ENCODE measurements at regions not wholly inside any gene's neighbourhood (a gene's known extent, or its start where the extent isn't known, plus 50 kb on each side); places are given as distances from the start of the nearest gene placed in this dataset.

DNA sequence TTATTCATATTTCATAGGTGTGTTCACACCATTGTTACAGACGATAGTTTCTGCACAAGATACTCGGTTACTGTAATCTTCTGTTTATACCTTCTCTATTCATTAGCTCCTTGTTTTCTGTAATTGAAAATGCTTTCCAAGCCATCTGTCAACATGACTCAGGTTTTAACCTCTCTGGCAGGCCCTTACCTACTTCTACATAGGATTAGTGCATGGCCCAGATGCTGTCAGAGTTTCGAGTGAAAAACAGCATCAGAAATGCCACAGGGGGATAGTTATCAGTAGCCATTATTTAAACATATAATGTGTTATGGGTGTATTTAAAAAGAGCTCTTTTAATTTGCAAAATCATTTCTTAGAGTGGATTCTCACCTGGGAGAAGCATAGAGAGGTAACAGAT, 596.4 kb downstream of the FBXO15 start:
- Histone ChIP-seq H3K79me1 (replicated peaks; ENCODE audit: low read length, poor library complexity, severe bottlenecking) (no peaks in the 10 kb centered on the region), H2AFZ (ENCODE audit: low read depth, low read length) (no peak overlapping the region), H3K9ac (ENCODE audit: low read length) (no peak overlapping the region), H2BK15ac (ENCODE audit: low read depth, poor library complexity, severe bottlenecking) (no peak overlapping the region), H3K4me1 (ENCODE audit: control insufficient read depth, insufficient read depth, low read depth, low read length) (no peaks in the 10 kb centered on the region), H3K4me3 (ENCODE audit: insufficient read depth in 1 of 2, low read depth in 1 of 2, low read length in 2 of 2) (no peak overlapping the region), H3K27me3 (ENCODE audit: control insufficient read depth in 1 of 2, insufficient read depth in 1 of 2, low read length in 2 of 2) (no peaks in the 10 kb centered on the region), H3K18ac (ENCODE audit: low read depth in 1 of 2, low read length in 2 of 2) (no peak overlapping the region), H3K14ac (ENCODE audit: low read length in 2 of 2) (no peak overlapping the region), H2AK5ac (ENCODE audit: low read length, severe bottlenecking) (no peak overlapping the region), H2BK12ac (ENCODE audit: low read length in 2 of 2) (no peak overlapping the region), H3K4ac (ENCODE audit: low read depth in 1 of 2, low read length in 2 of 2) (no peak overlapping the region), H2BK5ac (ENCODE audit: low read depth, low read length, poor library complexity, severe bottlenecking) (no peak overlapping the region), H3K27ac (ENCODE audit: low read length, poor library complexity, severe bottlenecking) (no peak overlapping the region), H2BK120ac (ENCODE audit: low read depth, low read length) (no peak overlapping the region), H4K91ac (ENCODE audit: low read length) (no peak overlapping the region), H4K8ac (ENCODE audit: low read length) (no peak overlapping the region), H3K23ac (ENCODE audit: low read length in 2 of 2) (no peak overlapping the region), H3K4me2 (ENCODE audit: low read length, poor library complexity, severe bottlenecking) (no peak overlapping the region), H3K9me3 (ENCODE audit: control insufficient read depth, low read length) (no peaks in the 10 kb centered on the region), H3K36me3 (ENCODE audit: control insufficient read depth in 1 of 2, insufficient read depth in 2 of 2, low read depth in 1 of 2, low read length in 2 of 2) (no peaks in the 10 kb centered on the region)
- WGBS: 94% methylated on average over 2 of the region's 3 CpGs
- DNase-seq: no peak

DNA sequence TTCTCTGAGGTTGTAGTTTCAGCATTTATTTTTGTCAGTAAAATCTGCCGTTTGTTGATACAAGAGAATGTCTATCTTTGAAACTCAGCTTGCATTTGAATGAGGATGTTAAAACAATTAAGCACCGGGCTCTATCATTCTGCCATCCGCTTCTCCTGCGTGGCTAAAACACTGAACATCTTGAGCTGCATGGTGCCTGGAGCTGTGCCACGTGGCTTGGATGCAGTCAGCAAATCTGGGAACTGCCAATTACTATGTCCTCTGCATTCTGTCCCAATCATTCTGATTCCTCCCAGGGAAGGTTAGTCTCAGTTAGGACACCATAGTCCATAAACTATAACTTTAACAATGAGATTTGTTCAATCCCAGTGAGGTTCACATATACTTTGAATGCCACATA, 598.4 kb downstream of the FBXO15 start:
- no peak overlapping the region for H3K18ac ChIP-seq (ENCODE audit: low read depth in 1 of 2, low read length in 2 of 2)
- no peak overlapping the region for H3K4me2 ChIP-seq (ENCODE audit: low read length, poor library complexity, severe bottlenecking)
- no peak overlapping the region for H4K8ac ChIP-seq (ENCODE audit: low read length)
- no peak overlapping the region for H2AFZ ChIP-seq (ENCODE audit: low read depth, low read length)
- H3K23ac ChIP-seq (ENCODE audit: low read length in 2 of 2): no peak overlapping the region
- no peak overlapping the region for H2BK15ac ChIP-seq (ENCODE audit: low read depth, poor library complexity, severe bottlenecking)
- no peak overlapping the region for H3K4me3 ChIP-seq (ENCODE audit: insufficient read depth in 1 of 2, low read depth in 1 of 2, low read length in 2 of 2)
- no peaks in the 10 kb centered on the region for H3K9me3 ChIP-seq (ENCODE audit: control insufficient read depth, low read length)
- no peak overlapping the region for H4K91ac ChIP-seq (ENCODE audit: low read length)
- H3K4ac ChIP-seq (ENCODE audit: low read depth in 1 of 2, low read length in 2 of 2): no peak overlapping the region
- H2BK5ac ChIP-seq (ENCODE audit: low read depth, low read length, poor library complexity, severe bottlenecking): no peak overlapping the region
- H2BK120ac ChIP-seq (ENCODE audit: low read depth, low read length): no peak overlapping the region
- no peak overlapping the region for H2BK12ac ChIP-seq (ENCODE audit: low read length in 2 of 2)
- H3K79me1 ChIP-seq (replicated peaks; ENCODE audit: low read length, poor library complexity, severe bottlenecking): no peaks in the 10 kb centered on the region
- H2AK5ac ChIP-seq (ENCODE audit: low read length, severe bottlenecking): no peak overlapping the region
- no peak overlapping the region for H3K14ac ChIP-seq (ENCODE audit: low read length in 2 of 2)
- no peak overlapping the region for H3K9ac ChIP-seq (ENCODE audit: low read length)
- H3K36me3 ChIP-seq (ENCODE audit: control insufficient read depth in 1 of 2, insufficient read depth in 2 of 2, low read depth in 1 of 2, low read length in 2 of 2): no peaks in the 10 kb centered on the region
- no peaks in the 10 kb centered on the region for H3K27me3 ChIP-seq (ENCODE audit: control insufficient read depth in 1 of 2, insufficient read depth in 1 of 2, low read length in 2 of 2)
- WGBS: 79% methylated on average over 5 of the region's 5 CpGs
- no peak for DNase-seq
- no peaks in the 10 kb centered on the region for H3K4me1 ChIP-seq (ENCODE audit: control insufficient read depth, insufficient read depth, low read depth, low read length)
- H3K27ac ChIP-seq (ENCODE audit: low read length, poor library complexity, severe bottlenecking): no peak overlapping the region

DNA sequence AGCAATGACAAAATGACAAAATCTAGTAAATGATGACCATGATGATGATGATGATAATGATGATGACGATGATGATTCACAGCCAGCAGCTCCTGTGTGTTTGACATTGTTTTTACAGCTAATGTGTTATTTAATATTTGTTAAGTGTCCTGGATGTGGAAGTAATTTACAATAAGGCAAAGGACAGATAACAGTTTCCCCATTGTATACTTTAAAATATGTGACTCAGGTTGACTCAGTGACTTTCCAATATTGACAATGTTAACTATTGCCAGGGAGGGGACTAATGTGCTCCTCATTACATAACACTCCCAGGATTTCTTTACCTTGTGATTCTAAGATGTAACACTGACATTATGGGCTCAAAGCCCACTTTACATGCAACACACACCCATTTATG, 602.2 kb downstream of the FBXO15 start:
- 17% methylated on average over 1 of the region's 1 CpG for WGBS
- H3K23ac ChIP-seq (ENCODE audit: low read length in 2 of 2): no peak overlapping the region
- no peak overlapping the region for H3K27ac ChIP-seq (ENCODE audit: low read length, poor library complexity, severe bottlenecking)
- H3K27me3 ChIP-seq (ENCODE audit: control insufficient read depth in 1 of 2, insufficient read depth in 1 of 2, low read length in 2 of 2): no peaks in the 10 kb centered on the region
- no peak overlapping the region for H2AK5ac ChIP-seq (ENCODE audit: low read length, severe bottlenecking)
- H3K4me2 ChIP-seq (ENCODE audit: low read length, poor library complexity, severe bottlenecking): no peak overlapping the region
- DNase-seq: peak; percentile 13
- H3K18ac ChIP-seq (ENCODE audit: low read depth in 1 of 2, low read length in 2 of 2): no peak overlapping the region
- no peak overlapping the region for H4K91ac ChIP-seq (ENCODE audit: low read length)
- no peaks in the 10 kb centered on the region for H3K79me1 ChIP-seq (replicated peaks; ENCODE audit: low read length, poor library complexity, severe bottlenecking)
- no peak overlapping the region for H2AFZ ChIP-seq (ENCODE audit: low read depth, low read length)
- H3K14ac ChIP-seq (ENCODE audit: low read length in 2 of 2): no peak overlapping the region
- no peak overlapping the region for H2BK12ac ChIP-seq (ENCODE audit: low read length in 2 of 2)
- no peak overlapping the region for H2BK15ac ChIP-seq (ENCODE audit: low read depth, poor library complexity, severe bottlenecking)
- H3K4me3 ChIP-seq (ENCODE audit: insufficient read depth in 1 of 2, low read depth in 1 of 2, low read length in 2 of 2): no peak overlapping the region
- no peaks in the 10 kb centered on the region for H3K4me1 ChIP-seq (ENCODE audit: control insufficient read depth, insufficient read depth, low read depth, low read length)
- H3K4ac ChIP-seq (ENCODE audit: low read depth in 1 of 2, low read length in 2 of 2): no peak overlapping the region
- no peaks in the 10 kb centered on the region for H3K9me3 ChIP-seq (ENCODE audit: control insufficient read depth, low read length)
- no peaks in the 10 kb centered on the region for H3K36me3 ChIP-seq (ENCODE audit: control insufficient read depth in 1 of 2, insufficient read depth in 2 of 2, low read depth in 1 of 2, low read length in 2 of 2)
- no peak overlapping the region for H2BK5ac ChIP-seq (ENCODE audit: low read depth, low read length, poor library complexity, severe bottlenecking)
- H4K8ac ChIP-seq (ENCODE audit: low read length): no peak overlapping the region
- no peak overlapping the region for H2BK120ac ChIP-seq (ENCODE audit: low read depth, low read length)
- H3K9ac ChIP-seq (ENCODE audit: low read length): no peak overlapping the region

DNA sequence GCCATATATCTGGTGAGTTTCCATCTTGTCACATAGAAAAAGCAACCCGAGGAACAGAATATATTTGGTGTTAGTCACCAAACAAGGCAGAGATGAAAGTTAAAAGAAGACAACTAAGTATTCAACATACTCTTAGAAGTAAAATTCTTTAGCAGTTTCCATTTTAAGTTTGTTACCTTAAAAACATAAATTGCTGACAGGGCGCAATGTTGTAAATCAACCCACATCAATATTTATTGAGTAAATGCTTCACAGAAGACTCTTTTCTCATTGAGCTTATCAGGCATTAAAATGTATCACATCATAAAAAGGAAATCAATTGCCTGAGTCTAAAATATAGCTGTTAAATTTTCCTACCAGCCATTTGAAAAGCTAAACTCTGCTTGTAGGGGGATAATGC, 603.0 kb downstream of the FBXO15 start:
- no peak overlapping the region for H3K4ac ChIP-seq (ENCODE audit: low read depth in 1 of 2, low read length in 2 of 2)
- H3K14ac ChIP-seq (ENCODE audit: low read length in 2 of 2): no peak overlapping the region
- no peak overlapping the region for H2BK5ac ChIP-seq (ENCODE audit: low read depth, low read length, poor library complexity, severe bottlenecking)
- H2AK5ac ChIP-seq (ENCODE audit: low read length, severe bottlenecking): no peak overlapping the region
- no peak overlapping the region for H3K23ac ChIP-seq (ENCODE audit: low read length in 2 of 2)
- H3K9ac ChIP-seq (ENCODE audit: low read length): no peak overlapping the region
- DNase-seq: peak; percentile 3
- no peaks in the 10 kb centered on the region for H3K27me3 ChIP-seq (ENCODE audit: control insufficient read depth in 1 of 2, insufficient read depth in 1 of 2, low read length in 2 of 2)
- H3K18ac ChIP-seq (ENCODE audit: low read depth in 1 of 2, low read length in 2 of 2): no peak overlapping the region
- H4K8ac ChIP-seq (ENCODE audit: low read length): no peak overlapping the region
- WGBS: no CpG with 5 or more reads among the region's 2 CpGs
- no peak overlapping the region for H3K4me2 ChIP-seq (ENCODE audit: low read length, poor library complexity, severe bottlenecking)
- H3K4me1 ChIP-seq (ENCODE audit: control insufficient read depth, insufficient read depth, low read depth, low read length): no peaks in the 10 kb centered on the region
- no peaks in the 10 kb centered on the region for H3K79me1 ChIP-seq (replicated peaks; ENCODE audit: low read length, poor library complexity, severe bottlenecking)
- no peak overlapping the region for H2BK12ac ChIP-seq (ENCODE audit: low read length in 2 of 2)
- H2BK15ac ChIP-seq (ENCODE audit: low read depth, poor library complexity, severe bottlenecking): no peak overlapping the region
- no peak overlapping the region for H3K4me3 ChIP-seq (ENCODE audit: insufficient read depth in 1 of 2, low read depth in 1 of 2, low read length in 2 of 2)
- H3K36me3 ChIP-seq (ENCODE audit: control insufficient read depth in 1 of 2, insufficient read depth in 2 of 2, low read depth in 1 of 2, low read length in 2 of 2): no peaks in the 10 kb centered on the region
- H3K27ac ChIP-seq (ENCODE audit: low read length, poor library complexity, severe bottlenecking): no peak overlapping the region
- no peak overlapping the region for H4K91ac ChIP-seq (ENCODE audit: low read length)
- H2AFZ ChIP-seq (ENCODE audit: low read depth, low read length): no peak overlapping the region
- no peaks in the 10 kb centered on the region for H3K9me3 ChIP-seq (ENCODE audit: control insufficient read depth, low read length)
- H2BK120ac ChIP-seq (ENCODE audit: low read depth, low read length): no peak overlapping the region
